A549 (cell line): ENCODE measurements at regions not wholly inside any gene's neighbourhood (a gene's known extent, or its start where the extent isn't known, plus 50 kb on each side); places are given as distances from the start of the nearest gene placed in this dataset.

Source experiments
- ATAC-seq, 2 experiments: fragments of 200-7000 bp in 1 of 2; fragments of >200 bp in 1 of 2; cut with Nextera tagmentation in 1 of 2; cut with Tn5 transposase in 1 of 2; 3 replicates each; pipeline versions ENCODE4 v1.8.0 to v1.9.1; 2018 to 2020; ENCODE audit warnings: mild to moderate bottlenecking in 1 of 2, moderate library complexity in 1 of 2
- CTCF ChIA-PET: fragments of 300-600 bp; sonication (Branson Sonifier 250); formaldehyde crosslinking; extraction: SDS; loops from one replicate; lab custom pipeline; 2021; ENCODE audit warnings: antibody characterized with exemption, inconsistent platforms; lab: Yijun Ruan, JAX
- POLR2A ChIA-PET: fragments of 350-600 bp; formaldehyde crosslinking; extraction: SDS; loops from one replicate; lab custom pipeline; 2021; ENCODE audit warnings: antibody characterized with exemption, inconsistent platforms; lab: Yijun Ruan, JAX
- DNase-seq, 2 experiments: peaks; one replicate each; pipeline versions ENCODE4 v3.0.0 to v3.0.0-alpha.2; 2011 to 2016; ENCODE audit warnings: low read depth in 1 of 2, low spot score in 1 of 2
- FAIRE-seq: peaks from 2 replicates; lab custom pipeline; 2011; peaks lifted over from hg19 to GRCh38; lab: Jason Lieb, UNC
- H3K27ac ChIP-seq, 2 experiments: fragments of >200 bp; sonication (Bioruptor Twin); formaldehyde crosslinking; 3 replicates each; pipeline ENCODE4 v1.5.1; 2016 to 2017
- H3K4me1 ChIP-seq: fragments of >200 bp; sonication (Bioruptor Twin); formaldehyde crosslinking; 3 replicates; pipeline ENCODE4 v1.6.1; 2016
- H3K4me2 ChIP-seq: fragments of >200 bp; sonication (Bioruptor Twin); formaldehyde crosslinking; 3 replicates; pipeline ENCODE4 v1.6.1; 2016
- H3K4me3 ChIP-seq: fragments of >200 bp; sonication (Bioruptor Twin); formaldehyde crosslinking; 3 replicates; pipeline ENCODE4 v1.5.1; 2016
- H3K9me3 ChIP-seq: fragments of >200 bp; sonication (Bioruptor Twin); formaldehyde crosslinking; 3 replicates; pipeline ENCODE4 v1.6.1; 2016
- ATOH8 ChIP-seq: fragments of 250-450 bp; sonication (Bioruptor Pico); IDR thresholded peaks from 2 replicates; pipeline ENCODE4 v1.5.0; 2020; ENCODE audit warnings: low read depth, mild to moderate bottlenecking, moderate library complexity
- BHLHE40 ChIP-seq: IDR thresholded peaks from 2 replicates; pipeline ENCODE4 v1.6.1; 2012; ENCODE audit warnings: low read depth, low read length, inconsistent platforms
- CHD2 ChIP-seq: fragments of 150-350 bp; IDR thresholded peaks from 2 replicates; pipeline ENCODE4 v1.6.1; 2014; ENCODE audit warnings: low read length; ENCODE audit not compliant: partially characterized antibody
- CTCF ChIP-seq: fragments of >200 bp; sonication (Bioruptor Twin); formaldehyde crosslinking; IDR thresholded peaks from 3 replicates; pipeline ENCODE4 v1.5.1; 2016
- E2F6 ChIP-seq: IDR thresholded peaks from 2 replicates; pipeline ENCODE4 v1.6.1; 2012; ENCODE audit warnings: low read depth, borderline replicate concordance
- HEYL ChIP-seq: fragments of 250-450 bp; sonication (Bioruptor Pico); IDR thresholded peaks from 2 replicates; pipeline ENCODE4 v1.8.0; 2021; ENCODE audit warnings: mild to moderate bottlenecking, moderate library complexity
- JUNB ChIP-seq: fragments of >200 bp; sonication (Bioruptor Twin); formaldehyde crosslinking; IDR thresholded peaks from 2 replicates; pipeline ENCODE4 v1.6.1; 2016
- KDM5A ChIP-seq: fragments of 200-600 bp; sonication (generic); IDR thresholded peaks from 2 replicates; pipeline ENCODE4 v1.6.1; 2016; ENCODE audit warnings: antibody characterized with exemption, mild to moderate bottlenecking
- MAZ ChIP-seq: fragments of 150-350 bp; IDR thresholded peaks from 2 replicates; pipeline ENCODE4 v1.6.1; 2014; ENCODE audit warnings: antibody characterized with exemption, low read depth, low read length, borderline replicate concordance
- MYC ChIP-seq: IDR thresholded peaks from 2 replicates; pipeline ENCODE4 v1.6.1; 2012; ENCODE audit warnings: mild to moderate bottlenecking, inconsistent platforms, low read length, improper control_type of control experiment, borderline replicate concordance
- NFE2L2 ChIP-seq: fragments of 150-350 bp; conservative IDR thresholded peaks from 2 replicates; pipeline ENCODE4 v1.6.1; 2014; ENCODE audit warnings: low read length
- NPAS2 ChIP-seq: fragments of 250-450 bp; sonication (Bioruptor Pico); IDR thresholded peaks from 2 replicates; pipeline ENCODE4 v1.8.0; 2022; ENCODE audit warnings: mild to moderate bottlenecking, moderate library complexity, borderline replicate concordance
- PBX3 ChIP-seq: IDR thresholded peaks from 2 replicates; pipeline ENCODE4 v1.6.1; 2012
- SMC3 ChIP-seq: fragments of >200 bp; sonication (Bioruptor Twin); formaldehyde crosslinking; IDR thresholded peaks from 3 replicates; pipeline ENCODE4 v1.6.1; 2018; ENCODE audit warnings: inconsistent platforms
- SREBF2 ChIP-seq: fragments of 450-650 bp; IDR thresholded peaks from 2 replicates; pipeline ENCODE4 v1.6.1; 2014; ENCODE audit warnings: mild to moderate bottlenecking, moderate library complexity
- TFCP2L1 ChIP-seq: fragments of 250-450 bp; sonication (Bioruptor Pico); IDR thresholded peaks from 2 replicates; pipeline ENCODE4 v1.5.0; 2021; ENCODE audit warnings: mild to moderate bottlenecking
- USF2 ChIP-seq: fragments of 450-650 bp; IDR thresholded peaks from 2 replicates; pipeline ENCODE4 v1.6.1; 2014; ENCODE audit warnings: antibody characterized with exemption
- ZFP36 ChIP-seq: fragments of 450-650 bp; IDR thresholded peaks from 2 replicates; pipeline ENCODE4 v1.6.1; 2014; ENCODE audit warnings: borderline replicate concordance; ENCODE audit not compliant: partially characterized antibody
- WGBS: methylation state at CpG from one replicate; pipeline ENCODE4 v1.1.6; 2017; ENCODE audit errors: missing lambda C conversion rate; 5-methylcytosine and 5-hydroxymethylcytosine counted together

- no peak overlapping the region for H3K27ac ChIP-seq
- POLR2A ChIA-PET, result no interaction called here
- WGBS, result 72% methylated on average over 9 of the region's 9 CpGs
- TF ChIP-seq KDM5A (no peak), BHLHE40 (no peak), MAZ (no peak), CTCF (no peak), SMC3 (no peak), MYC (no peak), JUNB (no peak), SREBF2 (no peak), CHD2 (no peak), USF2 (no peak), HEYL (CRISPR knock-in tag) (no peak), PBX3 (no peak), ATOH8 (no peak), E2F6 (no peak), ZFP36 (no peak), NPAS2 (CRISPR knock-in tag) (no peak), NFE2L2 (no peak), TFCP2L1 (CRISPR knock-in tag) (no peak)
- TF ChIP-seq, all 56 proteins: peak for 0
- FAIRE-seq, result no peak
- Histone ChIP-seq H3K9me3 (no peaks in the 10 kb centered on the region), H3K4me2 (no peak overlapping the region), H3K4me1 (no peaks in the 10 kb centered on the region), H3K4me3 (no peak overlapping the region)
- CTCF ChIA-PET, result no interaction called here
- no peak for DNase-seq
- no peak for ATAC-seq
Observed at GRCh38 chr3:66154444-66154861, 66.3 kb upstream of the SLC25A26 start.

- Histone ChIP-seq H3K9me3 (no peaks in the 10 kb centered on the region), H3K4me1 (no peaks in the 10 kb centered on the region), H3K4me3 (no peak overlapping the region), H3K4me2 (no peak overlapping the region), H3K27ac (no peak overlapping the region)
- ChIA-PET POLR2A (no interaction called here), CTCF (interaction anchor here (0.6 to 2.9 kb wide), 4 partner anchors 15 to 237 kb away, joined by 3 to 14 read pairs (median 3); no protein-coding TSS in a partner anchor)
- 46% methylated on average over 25 of the region's 25 CpGs for WGBS
- TF ChIP-seq NPAS2 (CRISPR knock-in tag), result no peak
- TF ChIP-seq BHLHE40, result no peak
- DNase-seq (no peak), ATAC-seq (0 out of 6 replicates have a peak, but pooled peaks of 1 of the 2 experiments have one; percentile 30), FAIRE-seq (no peak)
Observed at GRCh38 chr3:66153481-66154443, 67.0 kb upstream of the SLC25A26 start.
